ENCODE measurements at regions not wholly inside any gene's neighbourhood (a gene's known extent, or its start where the extent isn't known, plus 50 kb on each side); places are given as distances from the start of the nearest gene placed in this dataset.

GRCh38 chr5:103624675-103625074, 62.1 kb upstream of the NUDT12 start:
- Histone ChIP-seq H2AFZ (no peak overlapping the region), H3K4me3 (no peak overlapping the region), H3K9me3 (ENCODE audit: low read depth) (no peaks in the 10 kb centered on the region), H3K27ac (no peak overlapping the region), H3K27me3 (no peaks in the 10 kb centered on the region), H3K9me2 (replicated peaks; ENCODE audit: insufficient read depth) (no peaks in the 10 kb centered on the region), H3K79me2 (no peaks in the 10 kb centered on the region), H3K4me2 (no peak overlapping the region), H3K4me1 (ENCODE audit: insufficient read depth) (no peaks in the 10 kb centered on the region), H4K20me1 (ENCODE audit: insufficient read depth, poor library complexity, severe bottlenecking) (no peaks in the 10 kb centered on the region), H3K36me3 (replicated peaks; ENCODE audit: insufficient read depth, low read depth) (no peaks in the 10 kb centered on the region)
- no peak for DNase-seq (ENCODE audit: low spot score)
- 88% methylated on average over 3 of the region's 3 CpGs for WGBS (ENCODE audit: low lambda C conversion rate, missing lambda C conversion rate)
- TF ChIP-seq EZH2 (IDR thresholded peaks at IDR 0.05; ENCODE audit: borderline replicate concordance) (no peak), CTCF (IDR thresholded peaks at IDR 0.05; ENCODE audit: poor library complexity) (no peak)

GRCh38 chr5:103624035-103624480, 61.5 kb upstream of the NUDT12 start:
- Histone ChIP-seq H2AFZ (no peak overlapping the region), H3K4me2 (no peak overlapping the region), H3K36me3 (replicated peaks; ENCODE audit: insufficient read depth, low read depth) (no peaks in the 10 kb centered on the region), H3K27ac (no peak overlapping the region), H3K9me2 (replicated peaks; ENCODE audit: insufficient read depth) (no peaks in the 10 kb centered on the region), H3K4me1 (ENCODE audit: insufficient read depth) (no peaks in the 10 kb centered on the region), H3K79me2 (no peaks in the 10 kb centered on the region), H3K9me3 (ENCODE audit: low read depth) (no peaks in the 10 kb centered on the region), H3K4me3 (no peak overlapping the region), H3K27me3 (no peaks in the 10 kb centered on the region), H4K20me1 (ENCODE audit: insufficient read depth, poor library complexity, severe bottlenecking) (no peaks in the 10 kb centered on the region)
- 95% methylated on average over 2 of the region's 2 CpGs for WGBS (ENCODE audit: low lambda C conversion rate, missing lambda C conversion rate)
- DNase-seq (ENCODE audit: low spot score), result no peak
- TF ChIP-seq EZH2 (IDR thresholded peaks at IDR 0.05; ENCODE audit: borderline replicate concordance), result no peak

- no peak overlapping the region for H3K4me2 ChIP-seq
- no peaks in the 10 kb centered on the region for H3K27me3 ChIP-seq
- TF ChIP-seq EZH2phosphoT487 (IDR thresholded peaks at IDR 0.05; ENCODE audit: low read depth, severe bottlenecking, unreplicated experiment) (no peak), EZH2 (IDR thresholded peaks at IDR 0.05; ENCODE audit: borderline replicate concordance) (no peak), CTCF (IDR thresholded peaks at IDR 0.05; ENCODE audit: poor library complexity) (no peak)
- no peak overlapping the region for H3K27ac ChIP-seq
- H3K36me3 ChIP-seq (replicated peaks; ENCODE audit: insufficient read depth, low read depth), result no peaks in the 10 kb centered on the region
- H3K9me2 ChIP-seq (replicated peaks; ENCODE audit: insufficient read depth), result no peaks in the 10 kb centered on the region
- DNase-seq (ENCODE audit: low spot score), result no peak
- WGBS (ENCODE audit: low lambda C conversion rate, missing lambda C conversion rate), result 97% methylated on average over 2 of the region's 2 CpGs
- H3K4me3 ChIP-seq, result no peak overlapping the region
- H3K4me1 ChIP-seq (ENCODE audit: insufficient read depth), result no peaks in the 10 kb centered on the region
- H3K9me3 ChIP-seq (ENCODE audit: low read depth), result no peaks in the 10 kb centered on the region
- no peaks in the 10 kb centered on the region for H3K79me2 ChIP-seq
- H4K20me1 ChIP-seq (ENCODE audit: insufficient read depth, poor library complexity, severe bottlenecking), result no peaks in the 10 kb centered on the region
- H2AFZ ChIP-seq, result no peak overlapping the region
These were observed 60.8 kb upstream of the NUDT12 start for GRCh38 chr5:103623425-103623824.

- no peak for TF ChIP-seq EZH2phosphoT487 (IDR thresholded peaks at IDR 0.05; ENCODE audit: low read depth, severe bottlenecking, unreplicated experiment)
- TF ChIP-seq EZH2 (IDR thresholded peaks at IDR 0.05; ENCODE audit: borderline replicate concordance), result no peak
- TF ChIP-seq CTCF (IDR thresholded peaks at IDR 0.05; ENCODE audit: poor library complexity), result no peak
These were observed 59.0 kb upstream of the NUDT12 start for GRCh38 chr5:103621548-103621930.

More at GRCh38 chr5:103621548-103621930, 59.0 kb upstream of the NUDT12 start:
- no peaks in the 10 kb centered on the region for H4K20me1 ChIP-seq (ENCODE audit: insufficient read depth, poor library complexity, severe bottlenecking)
- no peak overlapping the region for H3K4me3 ChIP-seq
- no peaks in the 10 kb centered on the region for H3K36me3 ChIP-seq (replicated peaks; ENCODE audit: insufficient read depth, low read depth)
- 89% methylated on average over 1 of the region's 1 CpG for WGBS (ENCODE audit: low lambda C conversion rate, missing lambda C conversion rate)
- H2AFZ ChIP-seq, result no peak overlapping the region
- no peaks in the 10 kb centered on the region for H3K4me1 ChIP-seq (ENCODE audit: insufficient read depth)
- no peaks in the 10 kb centered on the region for H3K9me3 ChIP-seq (ENCODE audit: low read depth)
- no peak overlapping the region for H3K27ac ChIP-seq
- no peak overlapping the region for H3K4me2 ChIP-seq
- no peaks in the 10 kb centered on the region for H3K27me3 ChIP-seq
- H3K9me2 ChIP-seq (replicated peaks; ENCODE audit: insufficient read depth), result no peaks in the 10 kb centered on the region
- H3K79me2 ChIP-seq, result no peaks in the 10 kb centered on the region
- DNase-seq (ENCODE audit: low spot score), result no peak
